ENCODE measurements at regions not wholly inside any gene's neighbourhood (a gene's known extent, or its start where the extent isn't known, plus 50 kb on each side); places are given as distances from the start of the nearest gene placed in this dataset.

DNA sequence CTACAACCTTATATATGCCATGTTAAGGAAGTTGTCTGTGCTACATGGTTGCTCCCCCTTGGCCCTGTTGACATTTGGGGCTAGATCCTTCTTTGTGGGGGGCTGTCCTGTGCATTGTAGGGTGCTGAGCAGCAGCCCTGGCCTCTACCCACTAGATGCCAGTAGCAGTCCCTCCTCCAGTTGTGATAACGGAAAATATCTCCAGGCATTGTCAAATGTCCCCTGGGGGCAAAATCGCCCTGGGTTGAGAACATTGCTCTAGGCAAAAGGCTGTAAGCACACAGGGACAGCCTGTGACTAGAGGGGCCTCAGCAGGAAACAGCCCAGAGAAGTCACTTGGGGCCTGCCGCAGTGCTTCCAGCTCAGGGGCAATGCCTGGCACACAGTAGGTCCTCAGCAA lies 1100.3 kb downstream of the BCL11B start:
- intact Hi-C loops (cut with micrococcal nuclease) = loop anchor here (10.0 kb wide), 1 partner anchor 467 kb away; no protein-coding TSS in a partner anchor

GRCh38 chr14:98172243-98172778 lies 1099.7 kb downstream of the BCL11B start:
- intact Hi-C loops (cut with micrococcal nuclease) = loop anchor here (10.0 kb wide), 1 partner anchor 468 kb away; no protein-coding TSS in a partner anchor

- intact Hi-C loops (cut with micrococcal nuclease) = loop anchor here (1.0 to 10.0 kb wide), 2 partner anchors 16 to 469 kb away; no protein-coding TSS in a partner anchor
These were observed 1098.7 kb downstream of the BCL11B start for GRCh38 chr14:98173305-98173704.

GRCh38 chr14:98174041-98174440 lies 1098.0 kb downstream of the BCL11B start:
- intact Hi-C loops (cut with micrococcal nuclease) = loop anchor here (10.0 kb wide), 1 partner anchor 469 kb away; no protein-coding TSS in a partner anchor

GRCh38 chr14:98175436-98175835 lies 1096.6 kb downstream of the BCL11B start:
- intact Hi-C loops (cut with micrococcal nuclease) = loop anchor here (10.0 kb wide), 1 partner anchor 471 kb away; no protein-coding TSS in a partner anchor

- intact Hi-C loops (cut with micrococcal nuclease) = loop anchor here (10.0 kb wide), 1 partner anchor 471 kb away; no protein-coding TSS in a partner anchor
These were observed 1096.1 kb downstream of the BCL11B start for GRCh38 chr14:98175881-98176280.

DNA sequence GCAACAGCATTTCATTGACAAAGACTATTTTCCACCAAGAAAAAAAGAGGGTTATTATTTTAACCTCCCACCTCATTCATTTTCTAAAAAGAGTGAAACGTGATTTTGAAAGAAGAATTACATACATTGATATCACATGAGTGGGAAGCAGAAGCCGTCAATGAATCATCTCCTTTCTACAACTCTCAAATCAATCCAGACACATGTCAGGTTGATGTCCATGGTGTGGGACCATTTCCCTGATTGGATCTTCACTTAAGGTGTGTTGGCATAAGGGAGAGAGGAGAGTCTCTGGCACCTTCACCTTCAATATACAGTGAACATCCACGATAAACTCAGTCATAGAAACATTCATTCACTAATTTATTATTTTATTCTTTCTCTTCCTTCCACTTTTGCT lies 1095.1 kb downstream of the BCL11B start:
- intact Hi-C loops (cut with micrococcal nuclease) = loop anchor here (10.0 kb wide), 1 partner anchor 472 kb away; no protein-coding TSS in a partner anchor

- intact Hi-C loops (cut with micrococcal nuclease) = loop anchor here (10.0 kb wide), 1 partner anchor 473 kb away; no protein-coding TSS in a partner anchor
These were observed 1094.4 kb downstream of the BCL11B start for GRCh38 chr14:98177551-98177950.

DNA sequence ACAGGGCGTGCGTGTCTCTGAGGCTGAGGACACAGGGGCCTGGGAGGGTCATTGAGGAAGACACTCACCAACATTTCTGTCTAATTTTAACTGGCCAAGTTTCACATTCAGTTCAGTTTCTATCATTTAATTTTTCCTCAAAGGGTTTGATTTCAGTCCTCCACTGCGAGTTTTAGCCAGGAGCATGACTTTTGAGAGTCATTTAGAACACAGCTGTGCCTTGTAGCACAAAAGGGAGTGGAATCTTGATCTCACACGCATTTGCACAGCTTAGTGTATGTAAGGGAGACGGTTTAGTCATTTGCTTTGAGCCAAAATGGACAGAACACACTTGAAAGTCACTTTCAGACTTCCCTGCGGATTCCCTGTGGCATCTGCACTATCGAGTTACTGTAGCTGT lies 1090.8 kb downstream of the BCL11B start:
- intact Hi-C loops (cut with micrococcal nuclease) = no loop called here

GRCh38 chr14:98181768-98182167 lies 1090.2 kb downstream of the BCL11B start:
- intact Hi-C loops (cut with micrococcal nuclease) = no loop called here

GRCh38 chr14:98182393-98183055 lies 1089.5 kb downstream of the BCL11B start:
- intact Hi-C loops (cut with micrococcal nuclease) = no loop called here

DNA sequence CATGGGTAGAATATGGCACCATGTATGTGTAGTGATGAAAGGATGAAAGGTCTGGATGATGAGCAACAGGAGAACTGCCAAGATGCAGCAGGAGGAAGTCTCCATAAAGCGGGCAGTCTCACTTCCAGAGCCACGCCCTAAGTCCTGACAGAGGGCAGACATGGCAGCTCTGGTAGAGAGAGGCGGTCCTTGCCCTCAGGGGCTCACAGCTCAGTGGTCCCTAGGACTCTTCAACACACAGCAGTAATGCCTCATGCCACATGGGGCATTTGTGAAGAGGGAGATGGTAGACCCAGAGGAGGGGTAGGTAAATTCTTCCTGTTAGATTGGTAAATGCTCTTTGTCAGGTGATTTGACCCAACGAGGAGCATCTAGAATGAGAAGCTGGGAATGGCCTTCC lies 1088.4 kb downstream of the BCL11B start:
- intact Hi-C loops (cut with micrococcal nuclease) = no loop called here

- intact Hi-C loops (cut with micrococcal nuclease) = no loop called here
These were observed 1087.5 kb downstream of the BCL11B start for GRCh38 chr14:98184457-98184856.

GRCh38 chr14:98185036-98185435 lies 1087.0 kb downstream of the BCL11B start:
- intact Hi-C loops (cut with micrococcal nuclease) = loop anchor here (5.0 kb wide), 2 partner anchors 1007 to 1087 kb away; partner anchors contain the start of gene BCL11B

- intact Hi-C loops (cut with micrococcal nuclease) = loop anchor here (5.0 kb wide), 2 partner anchors 1006 to 1086 kb away; partner anchors contain the start of gene BCL11B
These were observed 1085.9 kb downstream of the BCL11B start for GRCh38 chr14:98186140-98186539.

DNA sequence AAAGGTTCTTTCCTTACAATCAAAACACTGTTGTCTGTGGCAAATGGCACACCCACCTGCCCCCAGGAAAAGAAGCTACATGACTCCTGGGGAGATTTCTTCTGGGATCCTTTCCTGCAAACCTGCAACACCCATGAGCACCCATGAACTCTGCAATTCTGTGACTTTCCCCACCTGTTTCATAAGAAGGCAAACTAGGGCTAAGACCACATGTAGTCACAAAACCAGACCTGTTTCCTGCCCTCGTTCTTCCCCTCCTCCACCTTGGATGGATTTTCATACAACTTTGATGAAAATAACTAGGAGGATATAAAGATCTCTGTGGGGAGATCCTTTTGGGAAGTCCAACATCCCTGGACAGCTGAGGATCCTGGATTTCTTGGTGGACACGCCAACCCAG lies 1084.7 kb downstream of the BCL11B start:
- intact Hi-C loops (cut with micrococcal nuclease) = loop anchor here (5.0 kb wide), 2 partner anchors 1005 to 1085 kb away; partner anchors contain the start of gene BCL11B

DNA sequence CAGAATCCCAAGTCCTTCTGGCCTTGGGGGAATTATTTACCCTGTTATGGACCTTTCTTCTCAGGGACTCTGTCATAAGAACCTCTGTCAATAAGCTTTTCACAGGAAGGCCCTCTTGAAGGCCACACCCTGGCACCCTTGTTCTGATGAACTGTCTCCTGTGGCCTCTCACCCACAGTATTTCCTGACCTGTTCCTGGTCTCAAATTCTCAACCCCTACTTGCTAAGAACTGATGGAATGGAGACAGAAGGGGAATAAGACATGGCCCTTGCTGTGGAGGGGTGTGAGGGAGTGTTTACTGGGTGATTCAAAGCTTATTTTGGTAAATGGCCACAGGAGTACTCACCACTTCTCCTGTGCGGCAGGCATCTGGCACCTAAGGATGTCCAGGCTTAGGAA lies 1082.9 kb downstream of the BCL11B start:
- intact Hi-C loops (cut with micrococcal nuclease) = loop anchor here (1.0 to 5.0 kb wide), 5 partner anchors 16 to 1083 kb away; partner anchors contain the start of gene BCL11B

DNA sequence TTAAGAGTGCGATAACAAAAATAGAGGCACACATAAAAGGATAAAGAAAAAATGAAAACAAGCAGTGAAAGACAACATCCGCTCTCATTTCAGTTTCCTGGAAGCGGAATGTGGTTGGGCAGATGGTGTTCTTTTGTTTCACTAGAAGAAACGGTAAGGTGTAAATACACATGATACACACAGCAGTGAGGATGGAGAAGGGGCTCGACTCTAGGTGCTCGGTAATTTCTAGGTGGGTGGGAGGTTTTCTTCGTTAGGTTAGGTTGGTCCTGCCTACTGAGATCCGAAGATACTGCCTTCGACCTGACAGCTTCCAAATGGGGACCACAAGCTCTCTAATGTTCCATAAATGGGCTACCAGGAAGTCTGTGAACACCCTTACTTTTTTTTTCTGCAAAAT lies 1082.5 kb downstream of the BCL11B start:
- intact Hi-C loops (cut with micrococcal nuclease) = loop anchor here (1.0 to 5.0 kb wide), 5 partner anchors 16 to 1083 kb away; partner anchors contain the start of gene BCL11B

GRCh38 chr14:98189944-98190343 lies 1082.1 kb downstream of the BCL11B start:
- intact Hi-C loops (cut with micrococcal nuclease) = loop anchor here (1.0 to 5.0 kb wide), 5 partner anchors 17 to 1082 kb away; partner anchors contain the start of gene BCL11B

DNA sequence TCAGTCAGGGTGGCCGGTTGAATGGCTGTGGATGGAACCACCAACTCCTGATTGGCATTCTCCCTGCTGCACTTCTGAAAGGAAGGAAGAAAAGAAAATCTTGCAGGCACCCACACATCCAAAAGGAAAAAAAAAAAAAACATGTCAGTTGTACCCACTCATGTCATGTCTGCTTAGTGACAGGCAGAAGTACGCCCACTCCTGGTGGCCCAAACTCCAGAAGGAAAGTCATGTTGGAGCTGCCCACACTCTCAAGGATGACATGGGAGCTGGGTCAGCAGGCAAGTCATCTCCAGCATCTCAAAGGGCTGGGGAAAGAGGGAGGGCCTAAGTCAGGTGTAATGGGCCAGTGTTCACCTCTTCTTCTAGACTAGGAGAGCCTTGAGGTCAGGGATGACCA lies 1079.1 kb downstream of the BCL11B start:
- intact Hi-C loops (cut with micrococcal nuclease) = no loop called here

DNA sequence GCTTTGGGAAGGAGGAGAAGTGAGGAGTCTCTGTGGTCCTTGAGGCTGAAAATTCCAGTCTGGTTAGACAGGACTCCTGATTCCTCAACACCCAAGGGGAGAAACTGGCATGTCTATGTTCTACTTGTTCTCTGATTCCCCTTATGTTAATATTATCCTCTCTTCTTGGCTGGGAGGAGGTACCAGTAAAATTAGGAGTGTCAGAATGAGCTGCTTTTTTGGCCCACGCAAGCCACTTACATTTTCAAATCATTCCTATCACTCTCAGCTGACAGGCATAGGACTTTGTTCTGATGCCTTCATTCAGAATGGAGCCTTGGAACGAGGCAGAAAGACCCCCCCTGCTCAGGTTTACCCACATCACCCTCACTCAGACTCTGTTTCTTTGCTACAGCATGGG lies 1077.2 kb downstream of the BCL11B start:
- intact Hi-C loops (cut with micrococcal nuclease) = no loop called here

DNA sequence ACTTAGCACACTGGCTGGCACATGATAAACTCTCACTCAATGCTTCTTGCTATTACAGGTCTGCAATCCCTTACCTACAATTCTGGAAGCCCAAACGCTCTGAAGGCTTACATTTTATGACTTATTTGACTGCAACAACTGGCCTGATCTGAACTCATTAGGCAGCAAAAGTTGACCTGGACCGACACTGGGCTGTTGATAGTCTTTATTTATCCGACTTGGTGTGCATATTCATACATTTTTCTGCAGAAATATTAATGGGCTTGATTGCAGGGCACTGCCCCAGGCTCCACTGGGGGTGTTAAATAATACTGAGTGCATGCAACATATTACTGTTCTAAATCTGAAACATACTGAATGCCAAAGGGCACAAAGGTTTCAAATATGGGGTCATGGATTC lies 1076.7 kb downstream of the BCL11B start:
- intact Hi-C loops (cut with micrococcal nuclease) = no loop called here
